Activated CD4-positive, alpha-beta T cell treated with anti-CD3 and anti-CD28 coated beads for 24 hours (primary cell): ENCODE measurements at regions not wholly inside any gene's neighbourhood (a gene's known extent, or its start where the extent isn't known, plus 50 kb on each side); places are given as distances from the start of the nearest gene placed in this dataset.

Source experiments
- DNase-seq, 2 donors: peaks; one replicate each; pipeline ENCODE4 v3.0.0-alpha.2; 2020; ENCODE audit warnings: low read depth in 2 of 2

- DNase-seq, result no peak
These were observed 897.2 kb upstream of the INTU start for GRCh38 chr4:126735294-126736132.

- DNase-seq, result no peak
These were observed 896.6 kb upstream of the INTU start for GRCh38 chr4:126736133-126736518.

- DNase-seq, result no peak
These were observed 894.7 kb upstream of the INTU start for GRCh38 chr4:126737899-126738526.

GRCh38 chr4:126738527-126738923 is 894.2 kb upstream of the INTU start:
- no peak for DNase-seq

- no peak for DNase-seq
These were observed 893.8 kb upstream of the INTU start for GRCh38 chr4:126738926-126739325.

GRCh38 chr4:126740687-126741086 is 892.1 kb upstream of the INTU start:
- DNase-seq, result no peak

GRCh38 chr4:126742048-126742447 is 890.7 kb upstream of the INTU start:
- no peak for DNase-seq

GRCh38 chr4:126742885-126743284 is 889.9 kb upstream of the INTU start:
- no peak for DNase-seq

- DNase-seq, result no peak
These were observed 884.0 kb upstream of the INTU start for GRCh38 chr4:126748736-126749135.

GRCh38 chr4:126750723-126751122 is 882.0 kb upstream of the INTU start:
- no peak for DNase-seq

- no peak for DNase-seq
These were observed 880.6 kb upstream of the INTU start for GRCh38 chr4:126752126-126752525.

- no peak for DNase-seq
These were observed 880.1 kb upstream of the INTU start for GRCh38 chr4:126752702-126753101.

GRCh38 chr4:126753592-126753991 is 879.2 kb upstream of the INTU start:
- no peak for DNase-seq

GRCh38 chr4:126755506-126755905 is 877.3 kb upstream of the INTU start:
- no peak for DNase-seq

GRCh38 chr4:126756050-126756829 is 876.5 kb upstream of the INTU start:
- no peak for DNase-seq

GRCh38 chr4:126757219-126757618 is 875.5 kb upstream of the INTU start:
- no peak for DNase-seq

GRCh38 chr4:126758493-126758892 is 874.3 kb upstream of the INTU start:
- no peak for DNase-seq

GRCh38 chr4:126761947-126762662 is 870.7 kb upstream of the INTU start:
- DNase-seq, result no peak

GRCh38 chr4:126762663-126763247 is 870.0 kb upstream of the INTU start:
- DNase-seq, result no peak

- DNase-seq, result no peak
These were observed 866.5 kb upstream of the INTU start for GRCh38 chr4:126766241-126766640.

GRCh38 chr4:126768338-126768737 is 864.4 kb upstream of the INTU start:
- DNase-seq, result no peak
